Gastroesophageal sphincter (tissue), 4 donors: ENCODE measurements at regions not wholly inside any gene's neighbourhood (a gene's known extent, or its start where the extent isn't known, plus 50 kb on each side); places are given as distances from the start of the nearest gene placed in this dataset.

Experiments
- ATAC-seq: fragments of 150-250 bp; one replicate; pipeline ENCODE4 v1.9.1; 2016; ENCODE audit warnings: mild to moderate bottlenecking, moderate library complexity
- H3K27ac ChIP-seq, 4 donors: fragments of 200-600 bp; sonication (generic) in 3 of 4; 1 replicate in 3 of 4; 2 replicates in 1 of 4; pipeline ENCODE4 v1.5.1; 2016 to 2019
- H3K27me3 ChIP-seq: fragments of 200-600 bp; sonication (generic); one replicate; pipeline ENCODE4 v1.5.1; 2019
- H3K36me3 ChIP-seq, 2 donors: fragments of 200-600 bp; sonication (generic); one replicate each; pipeline ENCODE4 v1.5.1; 2019; ENCODE audit warnings: control low read depth in 1 of 2
- H3K4me1 ChIP-seq, 3 donors: fragments of 200-600 bp; sonication (generic); 1 replicate in 2 of 3; 2 replicates in 1 of 3; pipeline ENCODE4 v1.5.1; 2016 to 2019; ENCODE audit warnings: control low read depth in 2 of 3
- H3K4me3 ChIP-seq, 2 donors: fragments of 200-600 bp; sonication (generic); one replicate each; pipeline ENCODE4 v1.5.1; 2019; ENCODE audit warnings: mild to moderate bottlenecking in 1 of 2, moderate library complexity in 1 of 2
- H3K9me3 ChIP-seq, 3 donors: fragments of 200-600 bp; sonication (generic); one replicate each; pipeline ENCODE4 v1.5.1; 2017 to 2019; ENCODE audit warnings: control low read depth in 2 of 3
- CTCF ChIP-seq, 4 experiments: fragments of 200-600 bp in 2 of 4; fragments of 450-650 bp in 2 of 4; sonication (generic) in 1 of 4; IDR thresholded peaks; one replicate each; pipeline ENCODE4 v1.5.1; 2017 to 2019; ENCODE audit warnings: antibody characterized with exemption in 4 of 4, mild to moderate bottlenecking in 2 of 4, moderate library complexity in 2 of 4
- EP300 ChIP-seq: sonication (generic); formaldehyde crosslinking; IDR thresholded peaks from one replicate; pipeline ENCODE4 v1.6.1; 2017; ENCODE audit warnings: antibody characterized with exemption, mild to moderate bottlenecking
- POLR2A ChIP-seq, 2 donors: fragments of 450-650 bp; IDR thresholded peaks; one replicate each; pipeline ENCODE4 v1.6.1; 2017; ENCODE audit warnings: antibody characterized with exemption in 2 of 2, mild to moderate bottlenecking in 2 of 2, moderate library complexity in 1 of 2
- POLR2AphosphoS5 ChIP-seq: sonication (generic); formaldehyde crosslinking; IDR thresholded peaks from one replicate; pipeline ENCODE4 v1.6.1; 2017; ENCODE audit warnings: antibody characterized with exemption
- WGBS, 2 donors: methylation state at CpG; one replicate each; pipeline ENCODE4 v1.1.5; 2018; ENCODE audit warnings: low coverage in 1 of 2; 5-methylcytosine and 5-hydroxymethylcytosine counted together

- ATAC-seq: no peak
- H3K27ac ChIP-seq: no peak overlapping the region
- no peak overlapping the region for H3K4me3 ChIP-seq
- no peaks in the 10 kb centered on the region for H3K9me3 ChIP-seq
- no peak for TF ChIP-seq POLR2A (IDR thresholded peaks at IDR 0.05)
- TF ChIP-seq POLR2AphosphoS5: no peak
- no peak for TF ChIP-seq CTCF (IDR thresholded peaks at IDR 0.05)
- TF ChIP-seq EP300: no peak
- H3K36me3 ChIP-seq: no peaks in the 10 kb centered on the region
- WGBS, 2 donors: 81 to 93% methylated on average over 2 of the region's 2 CpGs
- no peaks in the 10 kb centered on the region for H3K4me1 ChIP-seq
- no peaks in the 10 kb centered on the region for H3K27me3 ChIP-seq
Observed at GRCh38 chr9:86775718-86776117, 171.6 kb downstream of the GAS1 start.

GRCh38 chr9:86774116-86774515 lies 173.2 kb downstream of the GAS1 start:
- H3K4me3 ChIP-seq: no peak overlapping the region
- no peaks in the 10 kb centered on the region for H3K9me3 ChIP-seq
- H3K27ac ChIP-seq: no peak overlapping the region
- 48 to 62% methylated on average over 3 to 4 of the region's 4 CpGs for WGBS, 2 donors
- no peaks in the 10 kb centered on the region for H3K4me1 ChIP-seq
- no peaks in the 10 kb centered on the region for H3K27me3 ChIP-seq
- TF ChIP-seq CTCF (IDR thresholded peaks at IDR 0.05) (no peak), POLR2AphosphoS5 (no peak), EP300 (no peak), POLR2A (IDR thresholded peaks at IDR 0.05) (no peak)
- H3K36me3 ChIP-seq: no peaks in the 10 kb centered on the region
- ATAC-seq: no peak

GRCh38 chr9:86773422-86773945 lies 173.8 kb downstream of the GAS1 start:
- H3K36me3 ChIP-seq: no peaks in the 10 kb centered on the region
- no peak overlapping the region for H3K27ac ChIP-seq
- 75 to 84% methylated on average over 5 to 6 of the region's 6 CpGs for WGBS, 2 donors
- ATAC-seq: no peak
- no peak for TF ChIP-seq POLR2A (IDR thresholded peaks at IDR 0.05)
- TF ChIP-seq CTCF (IDR thresholded peaks at IDR 0.05): no peak
- TF ChIP-seq POLR2AphosphoS5: no peak
- no peak for TF ChIP-seq EP300
- H3K4me1 ChIP-seq: no peaks in the 10 kb centered on the region
- no peaks in the 10 kb centered on the region for H3K27me3 ChIP-seq
- H3K4me3 ChIP-seq: no peak overlapping the region
- H3K9me3 ChIP-seq: no peaks in the 10 kb centered on the region

GRCh38 chr9:86772635-86772993 lies 174.7 kb downstream of the GAS1 start:
- 43 to 76% methylated on average over 4 of the region's 4 CpGs for WGBS, 2 donors
- no peak for ATAC-seq
- no peaks in the 10 kb centered on the region for H3K27me3 ChIP-seq

More at GRCh38 chr9:86772635-86772993, 174.7 kb downstream of the GAS1 start:
- Histone ChIP-seq H3K4me3 (no peak overlapping the region), H3K27ac (no peak overlapping the region), H3K4me1 (no peaks in the 10 kb centered on the region), H3K9me3 (no peaks in the 10 kb centered on the region), H3K36me3 (no peaks in the 10 kb centered on the region)
- no peak for TF ChIP-seq EP300
- no peak for TF ChIP-seq POLR2A (IDR thresholded peaks at IDR 0.05)
- TF ChIP-seq CTCF (IDR thresholded peaks at IDR 0.05): no peak
- TF ChIP-seq POLR2AphosphoS5: no peak
